ENCODE measurements at regions not wholly inside any gene's neighbourhood (a gene's known extent, or its start where the extent isn't known, plus 50 kb on each side); places are given as distances from the start of the nearest gene placed in this dataset.
"Not testable (repeated sequence)": the region's sequence is repeated elsewhere in the genome, so short reads cannot be mapped to it uniquely, and the experiment has no call there.

DNA sequence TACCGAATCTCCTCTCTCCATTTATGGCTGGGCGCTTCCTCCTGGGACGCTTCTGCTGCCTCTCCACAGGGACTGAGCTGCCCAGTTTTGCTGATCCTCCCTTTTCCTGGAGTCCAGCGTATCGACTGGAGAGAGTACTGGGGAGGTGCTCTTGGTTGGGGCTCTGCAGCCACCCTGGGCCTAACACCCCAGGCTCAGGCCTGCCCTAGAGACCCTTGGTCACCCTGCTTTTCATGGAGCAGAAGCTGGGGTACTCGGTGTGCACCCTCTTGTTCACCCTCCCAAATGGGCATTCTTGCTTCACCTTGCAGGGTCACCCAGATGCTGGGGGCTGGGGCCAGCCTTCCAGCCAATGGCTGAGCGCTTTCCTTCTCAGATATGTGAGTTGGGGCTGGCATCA lies 88.8 kb upstream of the RET start:
- DNase-seq (ENCODE audit: low read depth) = no peak

DNA sequence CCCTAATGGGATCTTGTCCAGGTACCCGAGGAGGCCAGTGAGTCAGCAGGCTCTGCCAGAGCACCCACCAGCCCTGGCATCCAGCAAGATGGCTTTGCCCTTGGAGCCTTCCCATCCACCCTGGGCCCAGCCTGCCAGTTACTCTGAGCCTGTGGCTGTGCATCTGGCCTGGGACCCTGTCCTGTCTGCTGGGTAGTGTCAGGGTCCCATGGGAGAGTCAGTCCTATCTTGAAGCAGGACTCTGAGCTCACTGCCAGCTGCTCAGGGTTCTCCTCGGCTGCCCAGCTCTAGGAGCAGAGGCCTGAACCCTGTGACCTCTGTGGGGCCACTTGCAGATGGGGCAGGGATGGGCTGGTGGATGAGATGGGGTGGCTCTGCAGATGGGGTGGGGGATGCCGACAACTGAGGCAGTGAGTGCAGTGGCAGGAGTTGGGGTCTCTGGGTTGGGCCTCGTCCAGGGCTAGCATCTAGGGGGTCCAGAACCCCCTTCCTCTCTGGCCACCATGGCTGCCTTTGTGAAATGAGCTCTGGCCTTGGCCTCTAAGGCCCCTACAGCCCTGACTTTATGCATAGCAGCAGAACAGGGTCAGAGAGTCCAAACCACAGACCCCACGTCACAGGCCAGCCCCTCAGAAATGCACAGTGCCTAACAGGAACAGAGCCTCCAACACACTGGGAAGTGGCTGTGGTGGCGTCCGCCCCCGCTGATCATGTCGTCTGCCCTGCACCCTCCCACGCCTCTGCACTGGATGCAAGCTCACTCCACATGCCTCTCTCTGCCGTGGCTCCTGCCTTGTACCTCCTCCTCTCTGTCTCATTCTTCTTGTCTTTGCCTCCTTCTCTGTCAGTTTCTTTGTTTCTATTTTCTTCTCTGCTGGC lies 88.1 kb upstream of the RET start:
- no peak for DNase-seq (ENCODE audit: low read depth)

DNA sequence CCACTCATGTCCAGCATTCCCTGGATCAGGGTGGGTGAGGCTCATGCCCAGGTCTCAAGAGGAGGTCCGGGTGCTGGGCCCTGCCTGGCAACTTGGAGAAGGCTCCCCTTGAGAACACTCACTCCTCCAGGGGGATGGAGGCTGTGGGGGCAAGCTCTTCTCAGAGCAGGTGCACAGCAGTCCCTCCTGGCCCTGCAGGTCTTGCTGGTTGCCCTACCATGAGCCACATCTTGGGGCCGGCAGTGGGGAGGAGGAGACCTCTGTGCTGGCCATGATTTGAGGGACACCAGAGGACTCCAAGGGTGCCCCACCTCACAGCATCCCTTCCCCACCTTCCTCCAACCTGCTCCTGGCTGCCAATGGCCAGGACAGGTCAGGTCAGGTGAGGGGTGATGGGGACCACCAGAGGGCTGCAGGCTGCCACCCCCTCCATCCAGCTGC lies 87.4 kb upstream of the RET start:
- no peak for DNase-seq (ENCODE audit: low read depth)

DNA sequence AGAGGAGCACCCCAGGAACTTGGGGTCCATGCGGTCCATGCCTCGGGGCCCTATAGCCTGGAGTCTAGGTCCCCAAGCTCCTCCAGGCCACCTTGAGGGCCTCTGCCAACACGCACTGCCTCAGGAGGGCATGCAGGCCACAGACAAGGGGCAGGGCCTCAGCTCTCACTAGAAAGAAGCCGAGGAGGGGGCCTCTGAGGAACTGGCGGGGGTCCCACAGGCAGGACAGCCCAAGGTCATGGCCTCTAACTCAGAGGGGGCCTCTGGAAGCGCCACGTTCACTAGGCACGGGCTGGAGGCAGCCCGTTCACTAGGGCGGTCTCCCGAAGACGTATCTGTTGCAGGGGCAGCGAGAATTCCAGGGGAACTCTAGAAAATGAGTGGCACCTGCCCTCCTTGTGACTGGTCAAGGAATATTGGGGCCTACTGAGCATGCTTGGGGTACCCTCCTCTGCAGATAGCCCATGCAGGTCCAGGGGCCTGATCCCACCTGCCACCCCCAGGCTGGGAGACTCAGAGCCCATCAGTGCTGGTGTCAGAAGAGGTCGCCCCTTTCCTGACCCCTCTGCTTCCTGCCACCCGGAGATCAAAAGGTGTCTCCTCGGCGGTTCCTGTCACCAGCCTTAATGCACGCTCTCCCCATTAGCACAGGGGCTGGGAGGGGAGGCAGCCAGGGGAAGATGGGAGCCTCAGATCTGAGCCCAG lies 86.7 kb upstream of the RET start:
- no peak for DNase-seq (ENCODE audit: low read depth)

DNA sequence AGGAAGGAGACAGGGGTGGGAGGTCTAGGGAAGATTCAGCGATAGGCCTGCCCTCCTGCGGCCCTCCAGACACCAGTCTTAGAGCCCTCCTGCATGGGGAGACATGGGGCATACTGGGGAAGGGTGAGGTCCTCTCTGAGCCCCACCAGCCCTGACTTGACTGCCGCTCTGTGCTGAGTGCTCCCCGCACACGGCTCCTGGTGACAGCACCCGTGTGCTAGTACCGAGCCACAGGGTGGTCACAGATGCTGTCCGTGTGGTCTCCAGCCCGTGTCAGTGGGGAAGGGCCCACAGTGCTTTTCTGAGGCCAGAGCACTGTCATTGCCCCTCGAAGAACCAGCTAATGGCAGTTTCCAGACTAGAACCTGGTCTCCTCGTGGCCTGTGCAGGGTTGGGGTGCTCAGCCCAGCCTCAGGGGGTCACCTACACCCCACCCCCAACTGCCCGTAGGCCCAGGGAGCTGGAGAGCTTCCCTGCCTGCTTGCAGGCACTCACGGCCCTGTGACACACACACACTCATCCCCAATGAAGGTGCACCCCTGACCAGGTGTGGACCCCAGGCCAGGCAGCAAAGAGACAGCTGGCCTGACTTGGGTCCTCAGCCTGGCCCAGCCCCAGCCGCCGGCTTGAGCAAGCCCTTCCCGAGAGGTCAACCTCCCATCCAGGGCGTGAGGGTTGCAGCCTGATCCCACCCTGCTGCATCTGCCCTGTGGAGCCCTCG lies 86.0 kb upstream of the RET start:
- DNase-seq (ENCODE audit: low read depth) = no peak

DNA sequence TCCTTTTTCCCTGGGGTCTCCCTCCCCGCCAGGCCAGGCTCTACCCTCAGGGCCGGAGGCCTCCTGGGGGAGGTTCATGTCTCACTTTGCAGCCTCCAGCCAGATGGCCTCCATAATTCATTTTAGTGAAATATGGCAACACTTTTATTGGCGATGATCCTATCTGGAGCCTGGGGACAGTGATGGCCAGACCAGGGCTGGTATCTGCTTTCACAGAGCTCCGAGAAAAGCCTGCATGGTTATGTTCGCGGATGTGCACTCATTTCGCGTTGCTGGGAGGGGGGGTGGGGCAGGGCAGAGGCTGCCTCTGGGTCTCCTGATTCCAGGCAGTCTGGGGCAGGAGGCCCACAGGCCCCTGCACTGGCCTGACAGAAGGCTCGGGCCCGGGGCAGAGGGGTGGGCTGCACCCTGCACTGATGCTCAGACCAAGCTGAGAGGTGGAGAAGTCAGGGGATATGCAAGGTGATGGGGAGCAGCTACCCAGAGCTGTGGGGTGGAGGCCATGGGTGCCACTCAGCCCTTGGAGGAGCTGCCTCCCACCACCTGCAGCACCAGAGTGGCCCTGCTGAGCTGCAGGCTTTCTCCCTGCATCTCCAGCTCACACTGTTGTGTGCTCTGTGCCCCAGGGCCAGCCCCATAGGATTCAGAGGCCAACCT lies 85.3 kb upstream of the RET start:
- DNase-seq (ENCODE audit: low read depth) = no peak

DNA sequence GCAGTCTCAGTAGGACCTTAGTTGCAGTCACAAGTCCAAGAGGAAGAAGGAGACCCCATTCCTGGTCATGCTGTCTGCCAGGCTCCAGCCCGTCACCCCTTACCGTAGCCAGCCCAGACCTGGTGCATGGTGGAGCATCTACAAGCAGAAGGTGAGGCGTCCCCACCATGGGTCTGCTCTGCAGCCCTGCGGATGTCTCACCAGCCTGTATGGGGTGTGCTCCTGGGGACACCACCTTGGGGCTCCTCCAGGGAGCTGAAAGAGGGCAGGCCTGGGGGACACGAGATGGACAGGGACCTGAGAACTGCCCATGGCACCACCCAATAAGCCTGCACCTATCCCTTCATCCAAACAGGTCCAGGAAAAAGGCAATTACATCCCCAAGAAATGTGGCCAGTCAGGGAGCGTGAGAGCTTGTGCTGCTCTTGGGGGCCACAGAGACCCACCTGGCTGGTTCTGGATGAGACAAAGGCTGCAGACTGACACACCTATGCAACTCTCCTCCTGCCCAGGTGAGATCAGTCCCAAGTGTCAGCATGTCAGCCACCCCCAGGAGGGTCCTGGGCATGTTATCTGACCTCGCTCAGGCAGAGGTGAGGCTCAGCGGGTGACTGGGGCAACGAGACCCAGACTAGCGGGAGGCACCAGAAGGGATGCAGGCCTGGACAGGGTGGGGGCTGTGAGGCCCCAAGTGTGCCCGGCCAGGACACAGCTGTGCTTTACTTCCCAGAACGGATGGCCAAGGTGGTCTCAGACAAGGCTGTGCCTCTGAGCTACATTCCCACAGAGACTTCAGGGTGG lies 84.5 kb upstream of the RET start:
- no peak for DNase-seq (ENCODE audit: low read depth)

DNA sequence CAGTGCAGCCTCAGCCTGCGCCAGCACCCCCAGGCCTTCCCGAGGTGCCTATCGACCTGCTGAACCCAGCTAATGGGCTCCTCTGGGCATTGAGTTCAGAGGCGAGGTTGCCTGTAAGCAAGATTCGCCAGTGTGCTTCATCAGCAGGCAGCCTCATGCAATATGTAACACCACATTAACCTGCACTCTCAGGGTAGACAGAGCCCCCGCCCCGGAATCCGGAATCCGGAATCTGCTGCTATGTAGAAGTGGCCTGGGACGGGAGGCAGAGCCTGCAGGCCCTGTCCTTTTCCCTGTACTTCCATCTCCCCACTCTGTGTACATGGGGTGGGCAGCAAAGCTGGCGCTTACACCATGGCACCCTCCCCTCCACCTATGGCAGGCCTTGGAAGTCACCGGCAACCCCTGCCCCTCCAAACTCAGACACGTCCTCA lies 83.9 kb upstream of the RET start:
- no peak for DNase-seq (ENCODE audit: low read depth)

DNA sequence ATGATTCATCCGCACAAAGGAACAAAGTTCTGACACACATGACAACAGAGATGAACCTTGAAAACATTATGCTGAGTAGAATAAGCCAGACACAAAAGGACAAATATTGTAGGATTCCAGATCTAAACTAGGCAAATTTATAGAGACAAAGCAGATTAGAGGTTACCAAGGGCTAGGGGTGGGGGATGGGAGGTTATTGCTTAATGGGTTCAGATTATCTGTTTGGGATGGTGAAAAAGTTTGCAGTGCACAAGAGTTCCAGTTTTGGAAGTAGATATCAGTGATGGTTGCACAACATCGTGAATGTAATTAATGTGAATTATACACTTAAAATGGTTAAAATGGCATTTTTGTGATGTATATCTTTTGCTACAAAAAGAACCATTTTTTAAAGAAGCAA lies 82.0 kb upstream of the RET start:
- not testable (repeated sequence) for DNase-seq (ENCODE audit: low read depth)

DNA sequence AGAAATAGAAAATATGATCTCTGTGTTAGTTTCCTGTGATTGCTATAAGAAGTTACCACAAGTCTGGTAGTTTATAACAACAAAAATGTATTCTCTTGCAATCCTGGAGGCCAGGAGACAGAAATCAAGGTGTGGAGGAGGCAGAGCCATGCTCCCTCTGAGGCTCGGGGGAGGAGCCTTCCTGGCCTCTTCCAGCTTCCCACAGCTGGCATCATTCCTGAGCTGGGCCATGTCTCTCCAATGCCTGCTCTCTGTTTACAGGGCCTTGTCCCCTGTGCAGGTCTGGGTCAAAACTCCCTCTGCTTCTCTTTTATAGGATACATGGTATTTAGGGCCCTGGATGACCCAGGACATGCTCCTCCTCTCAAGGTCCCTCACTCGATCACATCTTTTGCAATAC lies 81.3 kb upstream of the RET start:
- no peak for DNase-seq (ENCODE audit: low read depth)

DNA sequence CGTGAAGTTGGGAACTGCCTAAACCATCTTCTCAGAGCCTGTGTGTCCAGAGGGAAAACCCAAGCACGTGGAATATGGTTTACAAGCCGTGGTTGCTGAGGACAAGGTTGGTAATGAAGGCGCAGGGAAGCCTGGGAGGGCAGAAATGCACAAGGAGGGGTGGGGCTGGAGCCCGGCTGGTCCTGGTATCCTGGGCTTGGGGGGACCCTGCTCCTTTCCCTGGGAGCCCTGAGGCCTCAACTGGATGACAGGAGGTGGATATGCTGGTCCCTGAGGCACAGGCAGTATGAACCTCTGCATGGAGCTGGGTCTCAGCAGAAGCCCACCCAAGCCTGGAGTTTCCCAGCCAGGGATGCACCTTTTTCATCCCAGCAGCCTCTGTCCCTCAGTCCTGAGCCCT lies 80.3 kb upstream of the RET start:
- no peak for DNase-seq (ENCODE audit: low read depth)

DNA sequence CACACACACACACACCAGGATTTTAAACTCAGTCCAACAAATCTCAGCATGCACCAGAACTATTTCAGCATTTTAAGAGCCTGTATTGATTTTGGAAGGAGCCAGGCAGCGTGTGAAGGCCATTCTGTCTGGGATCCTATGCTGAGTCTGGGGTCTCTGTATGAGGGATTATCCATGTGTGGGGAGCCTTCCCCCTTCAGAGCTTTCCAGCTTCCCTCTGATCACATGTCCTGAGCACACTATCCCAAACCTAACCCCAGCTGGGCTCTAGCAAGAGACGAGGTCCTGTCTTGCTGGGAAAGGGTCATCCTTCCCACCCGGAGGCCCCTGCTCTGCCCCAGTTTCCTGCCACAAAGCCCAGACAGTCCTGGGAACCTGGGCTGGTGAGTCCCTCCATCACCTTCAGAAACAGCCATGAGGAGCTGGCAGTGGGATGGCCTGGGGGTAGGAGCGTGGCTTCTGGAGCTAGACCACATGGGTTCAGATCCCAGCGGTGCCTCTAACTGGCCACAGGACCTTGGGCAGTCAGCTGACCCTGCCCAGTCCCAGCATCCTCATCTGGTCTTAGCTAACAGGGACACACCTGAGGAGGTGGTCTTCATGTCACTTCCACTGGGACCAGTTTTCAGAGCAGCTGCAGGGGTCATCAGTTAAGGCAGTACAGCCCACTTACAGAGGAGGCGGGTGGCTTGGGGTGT lies 79.6 kb upstream of the RET start:
- DNase-seq (ENCODE audit: low read depth) = no peak

DNA sequence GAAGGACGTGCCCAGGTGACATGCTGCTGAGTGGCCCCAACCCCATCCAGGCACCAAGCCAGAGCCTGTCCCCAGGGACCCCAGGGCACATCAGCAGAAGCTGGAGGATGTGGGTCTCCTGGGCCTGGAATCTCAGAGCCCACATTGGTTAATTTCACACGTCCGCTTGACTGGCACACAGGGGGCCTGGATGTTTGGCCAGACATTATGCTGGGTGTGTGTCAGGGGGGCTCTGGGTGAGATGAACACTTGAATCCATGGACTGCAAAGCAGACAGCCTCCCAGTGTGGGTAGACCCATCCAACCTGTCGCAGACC lies 79.1 kb upstream of the RET start:
- no peak for DNase-seq (ENCODE audit: low read depth)

DNA sequence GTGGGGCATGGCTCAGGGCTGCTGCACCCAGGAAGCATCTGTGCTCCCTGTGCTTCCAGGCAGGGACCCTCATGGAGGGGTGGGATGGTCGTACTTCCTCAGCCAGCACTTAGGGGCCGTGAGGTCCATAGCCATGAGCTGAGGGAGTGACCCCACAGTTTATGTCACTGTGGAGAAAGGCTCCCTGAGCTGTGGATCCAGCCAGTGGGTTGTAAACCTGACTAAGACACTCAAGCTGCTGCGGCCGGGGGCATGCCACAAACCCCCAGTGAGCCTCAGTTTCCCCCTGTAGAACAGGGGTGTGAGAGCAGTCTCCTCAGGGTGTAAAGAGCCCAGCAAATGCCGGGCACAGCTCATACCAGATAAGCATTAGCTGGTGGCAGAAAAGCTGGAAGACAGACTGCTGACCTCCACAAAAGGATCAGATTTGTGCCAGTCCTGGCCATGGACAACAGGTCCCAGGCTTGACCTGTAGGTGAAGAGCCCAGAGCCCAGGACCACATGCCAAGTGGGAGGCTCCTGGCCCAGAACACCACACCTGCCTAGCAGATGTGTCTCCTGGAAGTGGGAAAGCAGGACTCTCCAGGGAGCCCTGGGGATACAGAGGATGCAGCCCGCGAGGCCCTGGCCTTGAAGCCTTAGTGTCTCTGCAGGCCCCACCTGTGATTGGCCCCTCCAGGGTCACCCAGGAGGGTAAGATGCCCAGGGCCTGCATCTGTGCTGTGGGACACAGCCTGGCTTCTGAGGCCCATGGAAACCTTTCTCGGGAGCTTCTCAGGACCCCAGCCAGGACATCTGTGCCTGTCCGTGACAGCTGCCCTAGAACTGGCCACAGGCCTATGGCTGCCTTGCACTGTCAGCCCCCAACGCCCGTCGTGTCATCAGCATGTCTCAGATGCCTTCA lies 78.1 kb upstream of the RET start:
- DNase-seq (ENCODE audit: low read depth) = no peak

DNA sequence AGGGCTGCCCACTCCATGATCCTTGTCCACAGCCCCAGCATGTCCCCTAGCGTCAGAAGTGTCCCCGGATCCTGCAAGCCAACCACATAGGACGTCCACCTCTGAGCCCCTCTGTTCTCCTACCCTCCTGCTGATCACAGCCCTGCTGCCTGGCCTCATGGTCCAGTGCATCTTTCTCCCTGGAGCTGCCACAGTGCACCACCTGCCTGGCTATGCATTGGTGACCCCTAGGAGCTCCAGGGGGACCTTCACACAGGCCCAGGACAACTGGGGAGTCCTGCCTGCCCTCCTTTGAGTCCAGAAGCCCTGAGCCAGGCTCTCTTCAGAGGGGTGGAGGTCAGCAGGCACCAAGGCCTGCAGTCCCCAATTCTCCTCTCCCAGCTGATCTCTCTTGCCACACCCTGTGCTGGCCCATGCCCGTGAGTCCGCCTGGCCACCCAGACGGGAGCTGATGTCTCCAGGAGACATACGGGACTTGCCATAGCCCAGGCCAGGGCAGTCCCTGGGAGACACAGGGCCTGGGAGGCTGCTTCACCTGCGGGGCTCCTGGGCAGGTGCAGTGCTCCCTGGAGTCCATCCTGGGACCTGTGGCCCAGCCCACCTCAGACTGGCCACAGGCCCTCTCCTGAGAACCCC lies 77.4 kb upstream of the RET start:
- DNase-seq (ENCODE audit: low read depth) = no peak

DNA sequence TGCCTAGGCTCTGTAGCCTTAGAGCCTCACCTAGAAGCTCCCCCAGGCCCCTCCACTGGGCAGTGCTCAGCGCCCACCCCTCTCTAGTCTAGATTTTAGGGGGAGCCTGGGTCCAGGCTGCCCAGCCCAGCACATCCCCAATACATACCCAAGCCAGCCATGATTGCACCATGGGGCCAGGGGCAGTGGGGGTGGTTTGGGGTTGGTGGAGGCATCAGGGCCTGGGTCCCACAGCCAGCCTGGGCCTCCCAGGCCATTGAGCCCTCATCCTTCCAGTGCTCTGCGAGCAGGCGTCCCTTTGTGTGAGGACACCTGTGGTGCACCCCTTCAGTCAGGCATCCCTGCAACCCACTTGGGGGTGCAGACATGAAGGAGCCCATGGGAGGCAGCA lies 76.9 kb upstream of the RET start:
- DNase-seq (ENCODE audit: low read depth) = no peak

DNA sequence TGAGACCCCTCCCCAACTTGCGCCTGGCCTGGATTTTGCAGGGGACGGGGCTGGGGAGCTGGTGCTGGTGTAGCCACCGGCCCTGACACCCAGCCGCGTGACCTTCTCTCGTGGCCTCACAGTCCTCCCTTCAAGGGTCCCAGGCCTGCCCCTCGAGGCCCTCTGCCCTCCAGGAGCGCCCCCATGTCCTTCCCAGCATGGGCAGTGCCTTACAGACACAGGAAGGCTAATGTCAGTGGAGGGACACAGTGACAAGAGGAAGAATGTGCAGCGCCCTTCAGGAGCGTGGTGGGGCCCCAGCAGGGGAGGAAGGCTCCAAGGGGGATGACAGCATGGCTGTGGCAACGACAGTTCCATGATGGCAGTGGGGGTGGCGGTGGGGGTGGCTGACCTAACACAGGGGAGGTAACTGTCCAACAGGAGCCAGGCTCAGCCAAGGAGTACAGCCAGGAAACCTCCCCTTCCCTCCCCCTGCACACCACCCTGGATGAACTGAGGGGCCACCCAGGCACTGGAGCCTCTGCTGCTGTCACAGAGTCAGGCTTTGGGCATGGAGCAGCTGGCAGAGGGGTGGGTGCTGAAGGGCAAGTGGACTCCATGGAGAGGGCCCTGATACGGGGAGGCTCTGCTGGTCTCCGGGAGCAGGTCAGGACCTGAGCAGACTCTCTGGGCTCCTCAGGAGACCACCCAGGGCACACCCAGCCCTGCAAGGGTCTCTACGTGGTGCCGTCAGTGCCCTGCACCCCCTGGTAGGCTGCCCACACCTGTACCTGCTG lies 76.0 kb upstream of the RET start:
- no peak for DNase-seq (ENCODE audit: low read depth)

DNA sequence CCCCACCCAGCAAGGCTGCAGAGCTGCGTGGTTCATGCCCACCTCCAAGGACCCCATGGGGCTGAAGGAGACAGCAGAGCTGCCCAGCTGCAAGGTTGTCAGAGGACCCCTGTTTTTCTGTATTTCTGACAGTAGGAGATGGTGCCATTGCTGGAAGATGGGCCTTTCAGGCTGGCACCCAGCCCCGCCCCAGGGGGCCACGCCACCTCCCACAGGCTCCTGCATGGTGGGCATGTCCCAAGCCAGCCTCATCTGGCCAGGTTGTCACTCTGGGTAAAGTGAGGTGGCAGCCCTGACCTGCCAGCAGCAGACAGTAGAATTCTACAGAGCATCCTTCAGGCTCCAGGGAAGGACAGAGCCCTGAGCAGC lies 75.5 kb upstream of the RET start:
- no peak for DNase-seq (ENCODE audit: low read depth)

DNA sequence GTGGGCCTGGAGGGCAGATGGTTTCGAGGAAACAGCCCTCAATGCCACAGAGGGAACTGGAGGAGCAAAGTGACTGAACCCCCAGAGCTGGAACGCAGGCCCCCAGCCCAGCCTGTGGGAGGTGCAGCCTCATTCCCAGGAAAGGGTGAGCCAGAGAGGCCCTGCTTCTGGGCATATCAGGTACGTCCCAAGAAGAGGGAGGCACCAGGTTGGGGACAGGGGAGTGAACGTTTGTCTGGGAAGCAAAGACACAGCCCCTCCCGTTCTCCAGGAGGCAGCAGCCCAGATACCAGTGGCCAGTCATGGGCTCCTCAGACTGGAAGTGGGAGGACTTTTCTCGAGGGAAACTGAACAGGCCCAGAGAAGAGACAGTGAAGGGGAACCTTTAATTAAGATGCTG lies 74.3 kb upstream of the RET start:
- DNase-seq (ENCODE audit: low read depth) = no peak

Data from stimulated activated CD8-positive, alpha-beta memory T cell treated with anti-CD3 and anti-CD28 coated beads, Interleukin-12 subunit alpha, Interleukin-12 subunit beta, amount 100 ng/mL, for 4 hours (primary cell).